OCI-LY7 (cell line): ENCODE measurements at regions not wholly inside any gene's neighbourhood (a gene's known extent, or its start where the extent isn't known, plus 50 kb on each side); places are given as distances from the start of the nearest gene placed in this dataset.

Experiments
- EZH2phosphoT487 ChIP-seq: fragments of 200-600 bp; sonication (generic); IDR thresholded peaks from 2 replicates; pipeline ENCODE4 v1.6.1; 2018; ENCODE audit warnings: low read depth, borderline replicate concordance, mild to moderate bottlenecking, mixed run types, antibody characterized with exemption, low read length, moderate library complexity, mixed read lengths
- TF ChIP-seq, protein P1 (sequence below): fragments of 200-600 bp; sonication (generic); conservative IDR thresholded peaks from 2 replicates; pipeline ENCODE4 v1.5.1; 2014; ENCODE audit warnings: mild to moderate bottlenecking, antibody characterized with exemption, low read length, moderate library complexity, mixed read lengths

GRCh38 chr16:86455116-86455515 is 55.2 kb upstream of the FOXF1 start:
- TF ChIP-seq, protein P1, sequence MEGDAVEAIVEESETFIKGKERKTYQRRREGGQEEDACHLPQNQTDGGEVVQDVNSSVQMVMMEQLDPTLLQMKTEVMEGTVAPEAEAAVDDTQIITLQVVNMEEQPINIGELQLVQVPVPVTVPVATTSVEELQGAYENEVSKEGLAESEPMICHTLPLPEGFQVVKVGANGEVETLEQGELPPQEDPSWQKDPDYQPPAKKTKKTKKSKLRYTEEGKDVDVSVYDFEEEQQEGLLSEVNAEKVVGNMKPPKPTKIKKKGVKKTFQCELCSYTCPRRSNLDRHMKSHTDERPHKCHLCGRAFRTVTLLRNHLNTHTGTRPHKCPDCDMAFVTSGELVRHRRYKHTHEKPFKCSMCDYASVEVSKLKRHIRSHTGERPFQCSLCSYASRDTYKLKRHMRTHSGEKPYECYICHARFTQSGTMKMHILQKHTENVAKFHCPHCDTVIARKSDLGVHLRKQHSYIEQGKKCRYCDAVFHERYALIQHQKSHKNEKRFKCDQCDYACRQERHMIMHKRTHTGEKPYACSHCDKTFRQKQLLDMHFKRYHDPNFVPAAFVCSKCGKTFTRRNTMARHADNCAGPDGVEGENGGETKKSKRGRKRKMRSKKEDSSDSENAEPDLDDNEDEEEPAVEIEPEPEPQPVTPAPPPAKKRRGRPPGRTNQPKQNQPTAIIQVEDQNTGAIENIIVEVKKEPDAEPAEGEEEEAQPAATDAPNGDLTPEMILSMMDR: no peak
- TF ChIP-seq EZH2phosphoT487: no peak
